ENCODE measurements at regions not wholly inside any gene's neighbourhood (a gene's known extent, or its start where the extent isn't known, plus 50 kb on each side); places are given as distances from the start of the nearest gene placed in this dataset.
A peak's percentile ranks its signal among the peaks of the same experiment; 100 is the strongest.

GRCh38 chr2:234426616-234427015 is 70.3 kb downstream of the ARL4C start:
- no peaks in the 10 kb centered on the region for H3K4me1 ChIP-seq (ENCODE audit: control insufficient read depth in 1 of 2, insufficient read depth in 2 of 2, low read length in 2 of 2)
- intact Hi-C loops (cut with DNase I): no loop called here
- no peaks in the 10 kb centered on the region for H3K9me3 ChIP-seq (ENCODE audit: control insufficient read depth, low read length)
- H3K4me3 ChIP-seq (ENCODE audit: low read length in 2 of 2): no peak overlapping the region
- DNase-seq: no peak
- whole genome bisulfite sequencing, 2 donors: 92 to 93% methylated on average over 4 of the region's 4 CpGs
- no peak for ATAC-seq (ENCODE audit: low FRiP score)
- no peaks in the 10 kb centered on the region for H3K36me3 ChIP-seq (ENCODE audit: control insufficient read depth in 1 of 2, insufficient read depth in 2 of 2, low read length in 1 of 2)
- H3K27ac ChIP-seq (ENCODE audit: low read depth in 1 of 2, low read length in 2 of 2): no peak overlapping the region
- no peaks in the 10 kb centered on the region for H3K27me3 ChIP-seq (ENCODE audit: control insufficient read depth in 1 of 2, insufficient read depth in 2 of 2, low read length in 1 of 2)

GRCh38 chr2:234425639-234426603 is 71.0 kb downstream of the ARL4C start:
- no peaks in the 10 kb centered on the region for H3K36me3 ChIP-seq (ENCODE audit: control insufficient read depth in 1 of 2, insufficient read depth in 2 of 2, low read length in 1 of 2)
- no peaks in the 10 kb centered on the region for H3K4me1 ChIP-seq (ENCODE audit: control insufficient read depth in 1 of 2, insufficient read depth in 2 of 2, low read length in 2 of 2)
- 78 to 94% methylated on average over 8 of the region's 8 CpGs for WGBS, 2 donors
- H3K9me3 ChIP-seq (ENCODE audit: control insufficient read depth, low read length): no peaks in the 10 kb centered on the region
- no peak overlapping the region for H3K27ac ChIP-seq (ENCODE audit: low read depth in 1 of 2, low read length in 2 of 2)
- H3K27me3 ChIP-seq (ENCODE audit: control insufficient read depth in 1 of 2, insufficient read depth in 2 of 2, low read length in 1 of 2): no peaks in the 10 kb centered on the region
- intact Hi-C loops (cut with DNase I): no loop called here
- peak; percentile 24 for ATAC-seq (ENCODE audit: low FRiP score)
- no peak overlapping the region for H3K4me3 ChIP-seq (ENCODE audit: low read length in 2 of 2)
- no peak for DNase-seq

- H3K36me3 ChIP-seq (ENCODE audit: control insufficient read depth in 1 of 2, insufficient read depth in 2 of 2, low read length in 1 of 2): no peaks in the 10 kb centered on the region
- no peak overlapping the region for H3K27ac ChIP-seq (ENCODE audit: low read depth in 1 of 2, low read length in 2 of 2)
- DNase-seq: no peak
- no peaks in the 10 kb centered on the region for H3K9me3 ChIP-seq (ENCODE audit: control insufficient read depth, low read length)
- H3K4me1 ChIP-seq (ENCODE audit: control insufficient read depth in 1 of 2, insufficient read depth in 2 of 2, low read length in 2 of 2): no peaks in the 10 kb centered on the region
- intact Hi-C loops (cut with DNase I): no loop called here
- H3K27me3 ChIP-seq (ENCODE audit: control insufficient read depth in 1 of 2, insufficient read depth in 2 of 2, low read length in 1 of 2): no peaks in the 10 kb centered on the region
- no peak for ATAC-seq (ENCODE audit: low FRiP score)
- WGBS, 2 donors: 49 to 53% methylated on average over 4 of the region's 4 CpGs
- H3K4me3 ChIP-seq (ENCODE audit: low read length in 2 of 2): no peak overlapping the region
These were observed 73.0 kb downstream of the ARL4C start for GRCh38 chr2:234423884-234424283.

GRCh38 chr2:234422981-234423431 is 73.9 kb downstream of the ARL4C start:
- intact Hi-C loops (cut with DNase I): no loop called here
- Histone ChIP-seq H3K36me3 (ENCODE audit: control insufficient read depth in 1 of 2, insufficient read depth in 2 of 2, low read length in 1 of 2) (no peaks in the 10 kb centered on the region), H3K27me3 (ENCODE audit: control insufficient read depth in 1 of 2, insufficient read depth in 2 of 2, low read length in 1 of 2) (no peaks in the 10 kb centered on the region), H3K4me1 (ENCODE audit: control insufficient read depth in 1 of 2, insufficient read depth in 2 of 2, low read length in 2 of 2) (no peaks in the 10 kb centered on the region), H3K9me3 (ENCODE audit: control insufficient read depth, low read length) (no peaks in the 10 kb centered on the region), H3K4me3 (ENCODE audit: low read length in 2 of 2) (no peak overlapping the region), H3K27ac (ENCODE audit: low read depth in 1 of 2, low read length in 2 of 2) (no peak overlapping the region)
- DNase-seq: no peak
- ATAC-seq (ENCODE audit: low FRiP score): no peak
- 95 to 97% methylated on average over 8 of the region's 8 CpGs for WGBS, 2 donors

- H3K4me1 ChIP-seq (ENCODE audit: control insufficient read depth in 1 of 2, insufficient read depth in 2 of 2, low read length in 2 of 2): no peaks in the 10 kb centered on the region
These were observed 74.6 kb downstream of the ARL4C start for GRCh38 chr2:234422273-234422732.

GRCh38 chr2:234420408-234420807 is 76.5 kb downstream of the ARL4C start:
- ATAC-seq (ENCODE audit: low FRiP score) (no peak), DNase-seq (no peak)
- no peaks in the 10 kb centered on the region for H3K4me1 ChIP-seq (ENCODE audit: control insufficient read depth in 1 of 2, insufficient read depth in 2 of 2, low read length in 2 of 2)
- H3K27ac ChIP-seq (ENCODE audit: low read depth in 1 of 2, low read length in 2 of 2): no peak overlapping the region
- H3K9me3 ChIP-seq (ENCODE audit: control insufficient read depth, low read length): no peaks in the 10 kb centered on the region
- H3K4me3 ChIP-seq (ENCODE audit: low read length in 2 of 2): no peak overlapping the region
- no peaks in the 10 kb centered on the region for H3K27me3 ChIP-seq (ENCODE audit: control insufficient read depth in 1 of 2, insufficient read depth in 2 of 2, low read length in 1 of 2)
- WGBS, 2 donors: 71% methylated on average over 2 of the region's 2 CpGs
- H3K36me3 ChIP-seq (ENCODE audit: control insufficient read depth in 1 of 2, insufficient read depth in 2 of 2, low read length in 1 of 2): no peaks in the 10 kb centered on the region
- intact Hi-C loops (cut with DNase I): no loop called here

More at GRCh38 chr2:234422273-234422732, 74.6 kb downstream of the ARL4C start:
- intact Hi-C loops (cut with DNase I): no loop called here
- no peak overlapping the region for H3K4me3 ChIP-seq (ENCODE audit: low read length in 2 of 2)
- DNase-seq: no peak
- H3K9me3 ChIP-seq (ENCODE audit: control insufficient read depth, low read length): no peaks in the 10 kb centered on the region
- WGBS, 2 donors: 39 to 41% methylated on average over 4 of the region's 4 CpGs
- H3K27ac ChIP-seq (ENCODE audit: low read depth in 1 of 2, low read length in 2 of 2): no peak overlapping the region
- ATAC-seq (ENCODE audit: low FRiP score): no peak
- H3K27me3 ChIP-seq (ENCODE audit: control insufficient read depth in 1 of 2, insufficient read depth in 2 of 2, low read length in 1 of 2): no peaks in the 10 kb centered on the region
- H3K36me3 ChIP-seq (ENCODE audit: control insufficient read depth in 1 of 2, insufficient read depth in 2 of 2, low read length in 1 of 2): no peaks in the 10 kb centered on the region

- whole genome bisulfite sequencing, 2 donors: 89 to 96% methylated on average over 5 of the region's 5 CpGs
- no peak for ATAC-seq (ENCODE audit: low FRiP score)
- H3K27ac ChIP-seq (ENCODE audit: low read depth in 1 of 2, low read length in 2 of 2): no peak overlapping the region
- H3K9me3 ChIP-seq (ENCODE audit: control insufficient read depth, low read length): no peaks in the 10 kb centered on the region
- H3K27me3 ChIP-seq (ENCODE audit: control insufficient read depth in 1 of 2, insufficient read depth in 2 of 2, low read length in 1 of 2): no peaks in the 10 kb centered on the region
- DNase-seq: no peak
- no peaks in the 10 kb centered on the region for H3K4me1 ChIP-seq (ENCODE audit: control insufficient read depth in 1 of 2, insufficient read depth in 2 of 2, low read length in 2 of 2)
- no peaks in the 10 kb centered on the region for H3K36me3 ChIP-seq (ENCODE audit: control insufficient read depth in 1 of 2, insufficient read depth in 2 of 2, low read length in 1 of 2)
- no peak overlapping the region for H3K4me3 ChIP-seq (ENCODE audit: low read length in 2 of 2)
- intact Hi-C loops (cut with DNase I): no loop called here
These were observed 77.2 kb downstream of the ARL4C start for GRCh38 chr2:234419726-234420125.

GRCh38 chr2:234415706-234416105 is 81.2 kb downstream of the ARL4C start:
- no peaks in the 10 kb centered on the region for H3K4me1 ChIP-seq (ENCODE audit: control insufficient read depth in 1 of 2, insufficient read depth in 2 of 2, low read length in 2 of 2)
- 81 to 85% methylated on average over 4 of the region's 4 CpGs for WGBS, 2 donors
- intact Hi-C loops (cut with DNase I): no loop called here
- no peaks in the 10 kb centered on the region for H3K27me3 ChIP-seq (ENCODE audit: control insufficient read depth in 1 of 2, insufficient read depth in 2 of 2, low read length in 1 of 2)
- no peak overlapping the region for H3K4me3 ChIP-seq (ENCODE audit: low read length in 2 of 2)
- ATAC-seq (ENCODE audit: low FRiP score) (no peak), DNase-seq (no peak)
- H3K36me3 ChIP-seq (ENCODE audit: control insufficient read depth in 1 of 2, insufficient read depth in 2 of 2, low read length in 1 of 2): no peaks in the 10 kb centered on the region
- H3K27ac ChIP-seq (ENCODE audit: low read depth in 1 of 2, low read length in 2 of 2): no peak overlapping the region
- no peaks in the 10 kb centered on the region for H3K9me3 ChIP-seq (ENCODE audit: control insufficient read depth, low read length)

GRCh38 chr2:234414596-234414995 is 82.3 kb downstream of the ARL4C start:
- H3K36me3 ChIP-seq (ENCODE audit: control insufficient read depth in 1 of 2, insufficient read depth in 2 of 2, low read length in 1 of 2): no peaks in the 10 kb centered on the region
- H3K27ac ChIP-seq (ENCODE audit: low read depth in 1 of 2, low read length in 2 of 2): no peak overlapping the region
- intact Hi-C loops (cut with DNase I): no loop called here
- no peak overlapping the region for H3K4me3 ChIP-seq (ENCODE audit: low read length in 2 of 2)
- no peaks in the 10 kb centered on the region for H3K27me3 ChIP-seq (ENCODE audit: control insufficient read depth in 1 of 2, insufficient read depth in 2 of 2, low read length in 1 of 2)
- H3K9me3 ChIP-seq (ENCODE audit: control insufficient read depth, low read length): no peaks in the 10 kb centered on the region
- WGBS, 2 donors: 72 to 81% methylated on average over 6 of the region's 6 CpGs
- no peaks in the 10 kb centered on the region for H3K4me1 ChIP-seq (ENCODE audit: control insufficient read depth in 1 of 2, insufficient read depth in 2 of 2, low read length in 2 of 2)
- no peak for ATAC-seq (ENCODE audit: low FRiP score)
- DNase-seq: no peak
